Endothelial cell of umbilical vein (primary cell): ENCODE measurements at regions not wholly inside any gene's neighbourhood (a gene's known extent, or its start where the extent isn't known, plus 50 kb on each side); places are given as distances from the start of the nearest gene placed in this dataset.

Experiments
- BruUV-seq: library from RNA; stranded (reverse); fragments of 400-500 nt; replicated peaks from 2 replicates; lab custom pipeline; 2021; lab: Mats Ljungman, UMichigan
- CTCF ChIA-PET: fragments of 300-600, 350-600 bp; sonication (Branson Sonifier 250); formaldehyde crosslinking; loops from one replicate; lab custom pipeline; 2021; ENCODE audit warnings: antibody characterized with exemption, inconsistent platforms; lab: Charles Lee
- POLR2A ChIA-PET: fragments of 300-600, 350-600 bp; sonication (Branson Sonifier 250); formaldehyde crosslinking; loops from one replicate; lab custom pipeline; 2021; ENCODE audit warnings: antibody characterized with exemption, inconsistent platforms; lab: Charles Lee
- DNase-seq: peaks from one replicate; pipeline ENCODE4 v3.0.0-alpha.2; 2011; ENCODE audit warnings: low read depth, low spot score
- FAIRE-seq: peaks from 2 replicates; lab custom pipeline; 2011; peaks lifted over from hg19 to GRCh38; lab: Jason Lieb, UNC
- H2AFZ ChIP-seq: 2 replicates; pipeline ENCODE4 v1.6.0; 2012; ENCODE audit warnings: low read depth, low read length, control low read depth, inconsistent platforms
- H3K27ac ChIP-seq: 2 replicates; pipeline ENCODE4 v1.5.1; 2011; ENCODE audit warnings: low read depth, mild to moderate bottlenecking, control low read depth, low read length, moderate library complexity; ENCODE audit not compliant: insufficient read depth
- H3K27me3 ChIP-seq, 2 experiments: 2 replicates each; pipeline versions ENCODE4 v1.6.0 to v1.6.1; 2011; ENCODE audit warnings: low read length in 2 of 2, mixed read lengths in 1 of 2; ENCODE audit not compliant: control insufficient read depth in 2 of 2, insufficient read depth in 2 of 2
- H3K36me3 ChIP-seq, 2 experiments: 2 replicates in 1 of 2; 3 replicates in 1 of 2; pipeline ENCODE4 v1.5.1; 2011; ENCODE audit warnings: low read length in 2 of 2, mild to moderate bottlenecking in 1 of 2, moderate library complexity in 1 of 2; ENCODE audit not compliant: control insufficient read depth in 2 of 2, insufficient read depth in 2 of 2; ENCODE audit errors: extremely low read depth in 1 of 2
- H3K4me1 ChIP-seq: 3 replicates; pipeline ENCODE4 v1.5.1; 2011; ENCODE audit warnings: mild to moderate bottlenecking, low read length; ENCODE audit not compliant: control insufficient read depth, insufficient read depth; ENCODE audit errors: extremely low read depth
- H3K4me2 ChIP-seq: 2 replicates; pipeline ENCODE4 v1.6.1; 2011; ENCODE audit warnings: low read length, control low read depth, mixed read lengths; ENCODE audit not compliant: insufficient read depth
- H3K4me3 ChIP-seq, 3 experiments: fragments of 200-600 bp in 1 of 3; sonication (generic), shearing (Covaris generic) in 1 of 3; replicated peaks in 1 of 3; 2 replicates each; pipeline ENCODE4 v1.5.1; 2011 to 2016; ENCODE audit warnings: control low read depth in 3 of 3, low read length in 3 of 3, mild to moderate bottlenecking in 2 of 3, inconsistent platforms in 1 of 3, low read depth in 1 of 3, moderate library complexity in 1 of 3; ENCODE audit not compliant: insufficient read depth in 1 of 3
- H3K79me2 ChIP-seq: 2 replicates; pipeline ENCODE4 v1.6.0; 2012; ENCODE audit warnings: low read length, inconsistent platforms; ENCODE audit not compliant: control insufficient read depth, insufficient read depth
- H3K9ac ChIP-seq: replicated peaks from 2 replicates; pipeline ENCODE3; 2011; ENCODE audit warnings: low read length, control low read depth; ENCODE audit not compliant: insufficient read depth; ENCODE audit errors: extremely low read depth
- H3K9me1 ChIP-seq: replicated peaks from 3 replicates; pipeline ENCODE4 v1.6.0; 2011; ENCODE audit warnings: mild to moderate bottlenecking, low read length; ENCODE audit not compliant: control insufficient read depth, insufficient read depth; ENCODE audit errors: extremely low read depth
- H3K9me3 ChIP-seq: replicated peaks from 2 replicates; pipeline ENCODE4 v1.5.1; 2012; ENCODE audit warnings: low read length, inconsistent platforms; ENCODE audit not compliant: control insufficient read depth, insufficient read depth
- H4K20me1 ChIP-seq: replicated peaks from 2 replicates; pipeline ENCODE3; 2011; ENCODE audit warnings: mild to moderate bottlenecking, low read length; ENCODE audit not compliant: control insufficient read depth, insufficient read depth; ENCODE audit errors: extremely low read depth
- CTCF ChIP-seq, 2 donors: IDR thresholded peaks; 1 replicate in 1 of 2; 2 replicates in 1 of 2; pipeline ENCODE4 v1.5.1; 2011; ENCODE audit warnings: low read length in 2 of 2, mild to moderate bottlenecking in 2 of 2, moderate library complexity in 2 of 2, control low read depth in 1 of 2, inconsistent platforms in 1 of 2, low read depth in 1 of 2; ENCODE audit not compliant: insufficient read depth in 1 of 2; ENCODE audit errors: extremely low read depth in 1 of 2
- EZH2 ChIP-seq: IDR thresholded peaks from 2 replicates; pipeline ENCODE4 v1.6.1; 2012; ENCODE audit warnings: borderline replicate concordance, low read depth, mild to moderate bottlenecking, moderate library complexity, low read length, inconsistent platforms; ENCODE audit not compliant: severe bottlenecking
- FOS ChIP-seq: IDR thresholded peaks from 2 replicates; pipeline ENCODE4 v1.6.1; 2011; ENCODE audit warnings: mild to moderate bottlenecking, low read length, moderate library complexity, borderline replicate concordance; ENCODE audit not compliant: insufficient read depth
- GATA2 ChIP-seq: IDR thresholded peaks from 2 replicates; pipeline ENCODE4 v1.7.0; 2011; ENCODE audit warnings: low read depth, mild to moderate bottlenecking, moderate library complexity, mixed read lengths, low read length; ENCODE audit not compliant: insufficient read length, insufficient read depth
- JUN ChIP-seq: IDR thresholded peaks from 2 replicates; pipeline ENCODE4 v1.6.1; 2011; ENCODE audit warnings: borderline replicate concordance, low read depth; ENCODE audit not compliant: insufficient read length, insufficient read depth
- MAX ChIP-seq: IDR thresholded peaks from 2 replicates; pipeline ENCODE4 v1.6.1; 2011; ENCODE audit not compliant: insufficient read depth, insufficient read length
- MYC ChIP-seq: IDR thresholded peaks from one replicate; pipeline ENCODE4 v1.6.1; 2011; ENCODE audit warnings: mild to moderate bottlenecking, low read depth, low read length
- POLR2A ChIP-seq: IDR thresholded peaks from 2 replicates; pipeline ENCODE4 v1.6.1; 2012; ENCODE audit warnings: low read depth, mild to moderate bottlenecking, control low read depth, low read length
- POLR2AphosphoS5 ChIP-seq: IDR thresholded peaks from 2 replicates; pipeline ENCODE4 v1.6.1; 2012; ENCODE audit warnings: low read depth, mild to moderate bottlenecking, control low read depth, low read length, moderate library complexity; ENCODE audit not compliant: insufficient read depth
- dilution Hi-C: fragments of 300-500 bp; cut with MboI; formaldehyde crosslinking; loops from one replicate; pipeline ENCODE4 v1.15.0; 2019; ENCODE audit warnings: low sequenced_read_pairs; ENCODE audit not compliant: extremely low pct_ligation_motif_present
- intact Hi-C: fragments of 100-400 bp; cut with micrococcal nuclease; formaldehyde crosslinking; loops from one replicate; pipeline ENCODE4 v1.10.0; 2022

GRCh38 chr20:11195899-11196558 is 522.2 kb upstream of the JAG1 start:
- intact Hi-C loops = no loop called here
- H3K9ac ChIP-seq = no peak overlapping the region
- FAIRE-seq (peak; percentile 4), DNase-seq (peak; percentile 57)
- H3K4me2 ChIP-seq = no peak overlapping the region
- dilution Hi-C loops = no loop called here
- H3K36me3 ChIP-seq = no peaks in the 10 kb centered on the region
- POLR2A ChIA-PET = interaction anchor here (0.6 kb wide), 1 partner anchor 1570 kb away, joined by 3 read pairs; no protein-coding TSS in a partner anchor
- TF ChIP-seq CTCF (IDR thresholded peaks at IDR 0.05; ENCODE audit: extremely low read depth in 1 of 2, insufficient read depth in 1 of 2, low read depth in 1 of 2, low read length in 2 of 2) = no peak
- TF ChIP-seq FOS = peak; percentile 78
- peak; percentile 63 for TF ChIP-seq GATA2
- H4K20me1 ChIP-seq = no peaks in the 10 kb centered on the region
- H3K27ac ChIP-seq = peak overlapping the region; percentile 21
- H3K4me1 ChIP-seq = peaks cover 9% of the 10 kb centered on the region
- H2AFZ ChIP-seq = peak overlapping the region; percentile 35
- no peaks in the 10 kb centered on the region for H3K9me3 ChIP-seq
- no TSS peak for BruUV-seq
- no peaks in the 10 kb centered on the region for H3K27me3 ChIP-seq
- H3K79me2 ChIP-seq = no peaks in the 10 kb centered on the region
- H3K9me1 ChIP-seq = no peaks in the 10 kb centered on the region
- no peak overlapping the region for H3K4me3 ChIP-seq
- CTCF ChIA-PET = interaction anchor here (0.6 to 6.3 kb wide), 6 partner anchors 9 to 1586 kb away, joined by 3 to 24 read pairs (median 4); no protein-coding TSS in a partner anchor

GRCh38 chr20:11197851-11198250 is 524.1 kb upstream of the JAG1 start:
- no TSS peak for BruUV-seq
- H3K36me3 ChIP-seq = no peaks in the 10 kb centered on the region
- no peak overlapping the region for H3K9ac ChIP-seq
- peaks cover 9% of the 10 kb centered on the region for H3K4me1 ChIP-seq
- H3K27ac ChIP-seq = no peak overlapping the region
- H3K4me3 ChIP-seq = no peak overlapping the region
- no peak for FAIRE-seq
- DNase-seq = no peak
- TF ChIP-seq POLR2A = no peak
- TF ChIP-seq POLR2AphosphoS5 = no peak
- no peak for TF ChIP-seq EZH2
- TF ChIP-seq CTCF (IDR thresholded peaks at IDR 0.05; ENCODE audit: extremely low read depth in 1 of 2, insufficient read depth in 1 of 2, low read depth in 1 of 2, low read length in 2 of 2) = no peak
- TF ChIP-seq JUN = no peak
- no peak for TF ChIP-seq MYC
- TF ChIP-seq GATA2 = no peak
- TF ChIP-seq FOS = no peak
- no peak for TF ChIP-seq MAX
- intact Hi-C loops = no loop called here
- no peaks in the 10 kb centered on the region for H3K27me3 ChIP-seq
- no peaks in the 10 kb centered on the region for H3K79me2 ChIP-seq
- ChIA-PET POLR2A (no interaction called here), CTCF (no interaction called here)
- H3K9me1 ChIP-seq = no peaks in the 10 kb centered on the region
- H2AFZ ChIP-seq = no peak overlapping the region
- H3K4me2 ChIP-seq = no peak overlapping the region
- no peaks in the 10 kb centered on the region for H4K20me1 ChIP-seq
- dilution Hi-C loops = no loop called here
- no peaks in the 10 kb centered on the region for H3K9me3 ChIP-seq
